SK-N-SH treated with all-trans-retinoic acid at 6 μM for 48 hours (cell line): ENCODE measurements at regions not wholly inside any gene's neighbourhood (a gene's known extent, or its start where the extent isn't known, plus 50 kb on each side); places are given as distances from the start of the nearest gene placed in this dataset.

Experiments
- ATAC-seq: fragments of 200-7000 bp; cut with Tn5 transposase; 3 replicates; pipeline ENCODE4 v1.9.1; 2020; ENCODE audit warnings: mild to moderate bottlenecking, moderate library complexity
- ARNTL ChIP-seq: fragments of 450-650 bp; formaldehyde crosslinking; IDR thresholded peaks from 2 replicates; pipeline ENCODE4 v1.5.0; 2020; ENCODE audit warnings: low read depth, mild to moderate bottlenecking, moderate library complexity, borderline replicate concordance
- BACH2 ChIP-seq: fragments of 250-450 bp; sonication (Bioruptor Pico); IDR thresholded peaks from 2 replicates; pipeline ENCODE4 v1.9.0; 2021; ENCODE audit warnings: mild to moderate bottlenecking, borderline replicate concordance
- ESRRG ChIP-seq: fragments of 250-450 bp; sonication (Bioruptor Pico); IDR thresholded peaks from 2 replicates; pipeline ENCODE4 v1.6.1; 2021; ENCODE audit warnings: mild to moderate bottlenecking
- GLIS3 ChIP-seq: fragments of 250-450 bp; sonication (Bioruptor Pico); IDR thresholded peaks from 2 replicates; pipeline ENCODE4 v1.5.0; 2020; ENCODE audit warnings: mild to moderate bottlenecking, moderate library complexity
- ISL1 ChIP-seq: fragments of 250-450 bp; sonication (Bioruptor Pico); IDR thresholded peaks from 2 replicates; pipeline ENCODE4 v2.1.2; 2022; ENCODE audit warnings: mild to moderate bottlenecking, moderate library complexity
- OSR1 ChIP-seq: fragments of 250-450 bp; sonication (Bioruptor Pico); IDR thresholded peaks from 2 replicates; pipeline ENCODE4 v1.8.0; 2022; ENCODE audit warnings: moderate library complexity, mild to moderate bottlenecking, inconsistent platforms
- PATZ1 ChIP-seq: fragments of 250-450 bp; sonication (Bioruptor Pico); IDR thresholded peaks from 2 replicates; pipeline ENCODE4 v1.8.0; 2020; ENCODE audit warnings: mild to moderate bottlenecking, moderate library complexity, borderline replicate concordance
- PPARA ChIP-seq: fragments of 250-450 bp; sonication (Bioruptor Pico); IDR thresholded peaks from 2 replicates; pipeline ENCODE4 v1.5.0; 2020; ENCODE audit warnings: mild to moderate bottlenecking, borderline replicate concordance
- RARB ChIP-seq: fragments of 250-450 bp; sonication (Bioruptor Pico); IDR thresholded peaks from 2 replicates; pipeline ENCODE4 v1.8.0; 2021; ENCODE audit warnings: mild to moderate bottlenecking, moderate library complexity
- TCF4 ChIP-seq: fragments of 250-450 bp; sonication (Bioruptor Pico); IDR thresholded peaks from 2 replicates; pipeline ENCODE4 v1.8.0; 2021; ENCODE audit warnings: mild to moderate bottlenecking, moderate library complexity, borderline replicate concordance
- TOX ChIP-seq: fragments of 250-450 bp; sonication (Bioruptor Pico); IDR thresholded peaks from 2 replicates; pipeline ENCODE4 v1.8.0; 2021; ENCODE audit warnings: mild to moderate bottlenecking, moderate library complexity, borderline replicate concordance
- TSHZ2 ChIP-seq: fragments of 250-450 bp; sonication (Bioruptor Pico); IDR thresholded peaks from 2 replicates; pipeline ENCODE4 v1.5.0; 2020; ENCODE audit warnings: mild to moderate bottlenecking, moderate library complexity
- ZC3H10 ChIP-seq: fragments of 250-450 bp; sonication (Bioruptor Pico); IDR thresholded peaks from 2 replicates; pipeline ENCODE4 v1.5.1; 2021; ENCODE audit warnings: mild to moderate bottlenecking, moderate library complexity
- ZFP3 ChIP-seq: fragments of 250-450 bp; sonication (Bioruptor Pico); IDR thresholded peaks from 2 replicates; pipeline ENCODE4 v1.5.0; 2020; ENCODE audit warnings: mild to moderate bottlenecking, moderate library complexity
- ZFP30 ChIP-seq: fragments of 450-650 bp; formaldehyde crosslinking; IDR thresholded peaks from 2 replicates; pipeline ENCODE4 v1.5.0; 2022; ENCODE audit warnings: mild to moderate bottlenecking, moderate library complexity
- ZNF565 ChIP-seq: fragments of 450-650 bp; formaldehyde crosslinking; conservative IDR thresholded peaks from 2 replicates; pipeline ENCODE4 v1.5.0; 2020; ENCODE audit warnings: low read depth, mild to moderate bottlenecking, moderate library complexity
- ZNF70 ChIP-seq: fragments of 450-650 bp; formaldehyde crosslinking; IDR thresholded peaks from 2 replicates; pipeline ENCODE4 v1.5.0; 2020; ENCODE audit warnings: mild to moderate bottlenecking, moderate library complexity
- TF ChIP-seq, protein P1 (sequence below): fragments of 250-450 bp; sonication (Bioruptor Pico); IDR thresholded peaks from 2 replicates; pipeline ENCODE4 v1.5.1; 2020; ENCODE audit warnings: low read depth, mild to moderate bottlenecking, moderate library complexity
- TF ChIP-seq, protein P2 (sequence below): fragments of 250-450 bp; sonication (Bioruptor Pico); IDR thresholded peaks from 2 replicates; pipeline ENCODE4 v1.8.0; 2021; ENCODE audit warnings: low read depth, mild to moderate bottlenecking, moderate library complexity, borderline replicate concordance
- TF ChIP-seq, protein P3 (sequence below): fragments of 250-450 bp; sonication (Bioruptor Pico); IDR thresholded peaks from 2 replicates; pipeline ENCODE4 v1.5.1; 2021; ENCODE audit warnings: mild to moderate bottlenecking, moderate library complexity

DNA sequence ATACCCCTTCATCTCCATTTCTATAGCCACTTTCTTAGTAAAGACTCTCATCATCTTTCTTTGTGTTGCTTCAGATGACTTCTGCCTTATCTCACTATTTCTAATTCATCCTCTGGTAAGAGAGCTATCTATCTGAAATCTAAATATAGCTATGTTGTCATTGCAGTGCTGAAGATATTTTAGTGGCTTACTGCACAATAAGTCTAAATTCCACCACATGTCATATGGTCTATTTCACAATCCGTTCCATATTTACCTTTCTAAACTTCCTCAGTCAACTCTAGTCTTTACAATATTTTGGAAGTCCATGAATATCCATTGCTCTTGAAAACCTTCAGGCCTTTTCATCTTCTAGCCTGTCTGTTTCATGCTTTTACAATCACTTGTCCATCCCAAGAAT is 465.1 kb upstream of the SLC10A2 start:
- TF ChIP-seq, protein P1, sequence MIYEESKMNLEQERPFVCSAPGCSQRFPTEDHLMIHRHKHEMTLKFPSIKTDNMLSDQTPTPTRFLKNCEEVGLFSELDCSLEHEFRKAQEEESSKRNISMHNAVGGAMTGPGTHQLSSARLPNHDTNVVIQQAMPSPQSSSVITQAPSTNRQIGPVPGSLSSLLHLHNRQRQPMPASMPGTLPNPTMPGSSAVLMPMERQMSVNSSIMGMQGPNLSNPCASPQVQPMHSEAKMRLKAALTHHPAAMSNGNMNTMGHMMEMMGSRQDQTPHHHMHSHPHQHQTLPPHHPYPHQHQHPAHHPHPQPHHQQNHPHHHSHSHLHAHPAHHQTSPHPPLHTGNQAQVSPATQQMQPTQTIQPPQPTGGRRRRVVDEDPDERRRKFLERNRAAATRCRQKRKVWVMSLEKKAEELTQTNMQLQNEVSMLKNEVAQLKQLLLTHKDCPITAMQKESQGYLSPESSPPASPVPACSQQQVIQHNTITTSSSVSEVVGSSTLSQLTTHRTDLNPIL (CRISPR knock-in tag), result no peak
- no peak for TF ChIP-seq TSHZ2 (CRISPR knock-in tag)
- no peak for TF ChIP-seq PPARA (CRISPR knock-in tag)
- TF ChIP-seq RARB (CRISPR knock-in tag), result no peak
- no peak for TF ChIP-seq ESRRG
- no peak for TF ChIP-seq TCF4
- TF ChIP-seq OSR1 (CRISPR knock-in tag), result no peak
- TF ChIP-seq TOX (CRISPR knock-in tag), result no peak
- no peak for TF ChIP-seq GLIS3
- no peak for TF ChIP-seq ZFP30
- ATAC-seq, result no peak

DNA sequence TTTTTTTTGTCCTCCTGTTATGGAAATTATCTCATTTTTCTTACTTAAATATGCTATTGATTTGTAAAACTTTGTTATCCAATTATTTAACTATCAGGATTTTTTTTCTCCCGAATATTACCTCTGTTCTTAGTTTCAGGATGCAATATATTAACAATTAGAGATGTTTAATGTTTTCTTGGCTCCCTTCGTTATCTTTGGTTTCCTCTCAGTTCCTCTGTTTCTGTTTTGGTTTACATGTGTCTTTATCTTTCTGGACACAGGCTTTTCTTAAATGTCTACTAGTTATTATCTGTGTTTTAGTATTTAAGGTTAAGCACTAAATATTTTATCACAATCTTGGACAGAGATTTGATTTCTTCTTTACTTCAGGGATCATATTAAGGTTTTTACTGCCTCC is 462.2 kb upstream of the SLC10A2 start:
- no peak for TF ChIP-seq ISL1 (CRISPR knock-in tag)
- TF ChIP-seq ZNF565 (CRISPR knock-in tag), result no peak
- no peak for TF ChIP-seq ZC3H10 (CRISPR knock-in tag)
- no peak for TF ChIP-seq GLIS3
- TF ChIP-seq OSR1 (CRISPR knock-in tag), result no peak
- TF ChIP-seq, protein P2, sequence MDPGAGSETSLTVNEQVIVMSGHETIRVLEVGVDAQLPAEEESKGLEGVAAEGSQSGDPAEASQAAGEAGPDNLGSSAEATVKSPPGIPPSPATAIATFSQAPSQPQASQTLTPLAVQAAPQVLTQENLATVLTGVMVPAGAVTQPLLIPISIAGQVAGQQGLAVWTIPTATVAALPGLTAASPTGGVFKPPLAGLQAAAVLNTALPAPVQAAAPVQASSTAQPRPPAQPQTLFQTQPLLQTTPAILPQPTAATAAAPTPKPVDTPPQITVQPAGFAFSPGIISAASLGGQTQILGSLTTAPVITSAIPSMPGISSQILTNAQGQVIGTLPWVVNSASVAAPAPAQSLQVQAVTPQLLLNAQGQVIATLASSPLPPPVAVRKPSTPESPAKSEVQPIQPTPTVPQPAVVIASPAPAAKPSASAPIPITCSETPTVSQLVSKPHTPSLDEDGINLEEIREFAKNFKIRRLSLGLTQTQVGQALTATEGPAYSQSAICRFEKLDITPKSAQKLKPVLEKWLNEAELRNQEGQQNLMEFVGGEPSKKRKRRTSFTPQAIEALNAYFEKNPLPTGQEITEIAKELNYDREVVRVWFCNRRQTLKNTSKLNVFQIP (CRISPR knock-in tag), result no peak
- TF ChIP-seq ARNTL, result no peak
- TF ChIP-seq TSHZ2 (CRISPR knock-in tag), result no peak
- no peak for TF ChIP-seq PATZ1 (CRISPR knock-in tag)
- no peak for TF ChIP-seq TCF4
- TF ChIP-seq RARB (CRISPR knock-in tag), result no peak
- TF ChIP-seq ZNF70, result no peak
- TF ChIP-seq BACH2 (CRISPR knock-in tag), result no peak
- TF ChIP-seq ZFP30, result no peak
- no peak for TF ChIP-seq ZFP3
- TF ChIP-seq, protein P3, sequence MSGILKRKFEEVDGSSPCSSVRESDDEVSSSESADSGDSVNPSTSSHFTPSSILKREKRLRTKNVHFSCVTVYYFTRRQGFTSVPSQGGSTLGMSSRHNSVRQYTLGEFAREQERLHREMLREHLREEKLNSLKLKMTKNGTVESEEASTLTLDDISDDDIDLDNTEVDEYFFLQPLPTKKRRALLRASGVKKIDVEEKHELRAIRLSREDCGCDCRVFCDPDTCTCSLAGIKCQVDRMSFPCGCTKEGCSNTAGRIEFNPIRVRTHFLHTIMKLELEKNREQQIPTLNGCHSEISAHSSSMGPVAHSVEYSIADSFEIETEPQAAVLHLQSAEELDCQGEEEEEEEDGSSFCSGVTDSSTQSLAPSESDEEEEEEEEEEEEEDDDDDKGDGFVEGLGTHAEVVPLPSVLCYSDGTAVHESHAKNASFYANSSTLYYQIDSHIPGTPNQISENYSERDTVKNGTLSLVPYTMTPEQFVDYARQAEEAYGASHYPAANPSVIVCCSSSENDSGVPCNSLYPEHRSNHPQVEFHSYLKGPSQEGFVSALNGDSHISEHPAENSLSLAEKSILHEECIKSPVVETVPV (CRISPR knock-in tag), result no peak
- ATAC-seq, result no peak
